ENCODE measurements at regions not wholly inside any gene's neighbourhood (a gene's known extent, or its start where the extent isn't known, plus 50 kb on each side); places are given as distances from the start of the nearest gene placed in this dataset.
A peak's percentile ranks its signal among the peaks of the same experiment; 100 is the strongest.

GRCh38 chr5:141800617-141801016 is 77.6 kb downstream of the PCDH1 start:
- peak in 3 of 8 experiments; percentile 74 to 88 (median 88) for ATAC-seq (replicated peaks in 6 of 8)
- 0 to 92% (median 80%) methylated on average over 1 to 5 of the region's 6 CpGs; no CpG with 5 or more reads in 2 of the 10 experiments for WGBS, 10 experiments
- Histone ChIP-seq H3K4me3 (no peak overlapping the region), H3K27ac (no peak overlapping the region), H3K4me1 (replicated peaks in 1 of 2) (peaks cover 6 to 21% of the 10 kb centered on the region in 2 donors)
- in situ Hi-C loops (cut with MboI; ENCODE audit: low pct_unique_long_range_greater_than_20kb in 2 of 9, low sequenced_read_pairs in 9 of 9, unreplicated experiment in 9 of 9), result no loop called here

- H3K4me3 ChIP-seq, result no peak overlapping the region
- WGBS, 10 experiments, result 66 to 100% (median 79%) methylated on average over 1 to 7 of the region's 7 CpGs; no CpG with 5 or more reads in 2 of the 10 experiments
- H3K27ac ChIP-seq, result no peak overlapping the region
- in situ Hi-C loops (cut with MboI; ENCODE audit: low pct_unique_long_range_greater_than_20kb in 2 of 9, low sequenced_read_pairs in 9 of 9, unreplicated experiment in 9 of 9), result no loop called here
- H3K4me1 ChIP-seq (replicated peaks in 1 of 2), result peaks cover 5 to 15% of the 10 kb centered on the region in 2 donors
- ATAC-seq (replicated peaks in 6 of 8), result no peak
Measured at GRCh38 chr5:141799507-141800167, 78.6 kb downstream of the PCDH1 start.

GRCh38 chr5:141797425-141797824 is 80.8 kb downstream of the PCDH1 start:
- WGBS, 10 experiments, result 20 to 50% methylated on average over 1 of the region's 1 CpG; no CpG with 5 or more reads in 8 of the 10 experiments
- ATAC-seq (replicated peaks in 6 of 8), result peak in 1 of 8 experiments; percentile 89

GRCh38 chr5:141795421-141795820 is 82.8 kb downstream of the PCDH1 start:
- ATAC-seq (replicated peaks in 6 of 8), result no peak
- H3K4me1 ChIP-seq (replicated peaks in 1 of 2), result peaks cover 0 to 2% of the 10 kb centered on the region in 2 donors
- in situ Hi-C loops (cut with MboI; ENCODE audit: low pct_unique_long_range_greater_than_20kb in 2 of 9, low sequenced_read_pairs in 9 of 9, unreplicated experiment in 9 of 9), result no loop called here
- WGBS, 10 experiments, result 54 to 100% (median 72%) methylated on average over 1 to 5 of the region's 5 CpGs; no CpG with 5 or more reads in 6 of the 10 experiments
- no peak overlapping the region for H3K4me3 ChIP-seq
- H3K27ac ChIP-seq, result no peak overlapping the region

More at GRCh38 chr5:141797425-141797824, 80.8 kb downstream of the PCDH1 start:
- Histone ChIP-seq H3K4me1 (replicated peaks in 1 of 2) (peaks cover 2 to 5% of the 10 kb centered on the region in 2 donors), H3K4me3 (no peak overlapping the region), H3K27ac (no peak overlapping the region)
- in situ Hi-C loops (cut with MboI; ENCODE audit: low pct_unique_long_range_greater_than_20kb in 2 of 9, low sequenced_read_pairs in 9 of 9, unreplicated experiment in 9 of 9), result no loop called here

GRCh38 chr5:141793881-141794280 is 84.3 kb downstream of the PCDH1 start:
- Histone ChIP-seq H3K27ac (no peak overlapping the region), H3K4me1 (replicated peaks in 1 of 2) (peaks cover 2 to 4% of the 10 kb centered on the region in 2 donors), H3K4me3 (no peak overlapping the region)
- ATAC-seq (replicated peaks in 6 of 8), result no peak
- WGBS, 10 experiments, result 0 to 100% (median 31%) methylated on average over 1 to 4 of the region's 4 CpGs; no CpG with 5 or more reads in 4 of the 10 experiments
- in situ Hi-C loops (cut with MboI; ENCODE audit: low pct_unique_long_range_greater_than_20kb in 2 of 9, low sequenced_read_pairs in 9 of 9, unreplicated experiment in 9 of 9), result no loop called here

GRCh38 chr5:141793403-141793802 is 84.8 kb downstream of the PCDH1 start:
- in situ Hi-C loops (cut with MboI; ENCODE audit: low pct_unique_long_range_greater_than_20kb in 2 of 9, low sequenced_read_pairs in 9 of 9, unreplicated experiment in 9 of 9), result no loop called here
- no peak for ATAC-seq (replicated peaks in 6 of 8)
- H3K4me3 ChIP-seq, result no peak overlapping the region
- peaks cover 6 to 9% of the 10 kb centered on the region in 2 donors for H3K4me1 ChIP-seq (replicated peaks in 1 of 2)
- no peak overlapping the region for H3K27ac ChIP-seq
- 43 to 100% (median 70%) methylated on average over 1 to 2 of the region's 3 CpGs; no CpG with 5 or more reads in 7 of the 10 experiments for WGBS, 10 experiments

GRCh38 chr5:141790630-141791029 is 87.6 kb downstream of the PCDH1 start:
- H3K27ac ChIP-seq, result no peak overlapping the region
- H3K4me1 ChIP-seq (replicated peaks in 1 of 2), result peaks cover 9 to 15% of the 10 kb centered on the region in 2 donors
- in situ Hi-C loops (cut with MboI; ENCODE audit: low pct_unique_long_range_greater_than_20kb in 2 of 9, low sequenced_read_pairs in 9 of 9, unreplicated experiment in 9 of 9), result no loop called here
- WGBS, 10 experiments, result 0 to 100% (median 77%) methylated on average over 1 to 3 of the region's 3 CpGs; no CpG with 5 or more reads in 2 of the 10 experiments
- no peak for ATAC-seq (replicated peaks in 6 of 8)
- H3K4me3 ChIP-seq, result no peak overlapping the region

- in situ Hi-C loops (cut with MboI; ENCODE audit: low pct_unique_long_range_greater_than_20kb in 2 of 9, low sequenced_read_pairs in 9 of 9, unreplicated experiment in 9 of 9), result no loop called here
Measured at GRCh38 chr5:141789330-141789729, 88.9 kb downstream of the PCDH1 start.

GRCh38 chr5:141788296-141788970 is 89.8 kb downstream of the PCDH1 start:
- no peak overlapping the region for H3K27ac ChIP-seq
- no peak overlapping the region for H3K4me3 ChIP-seq
- in situ Hi-C loops (cut with MboI; ENCODE audit: low pct_unique_long_range_greater_than_20kb in 2 of 9, low sequenced_read_pairs in 9 of 9, unreplicated experiment in 9 of 9), result no loop called here
- 23 to 100% (median 75%) methylated on average over 1 to 4 of the region's 6 CpGs; no CpG with 5 or more reads in 3 of the 10 experiments for WGBS, 10 experiments
- H3K4me1 ChIP-seq (replicated peaks in 1 of 2), result peaks cover 22 to 27% of the 10 kb centered on the region in 2 donors
- peak in 1 of 8 experiments; percentile 6 for ATAC-seq (replicated peaks in 6 of 8)

More at GRCh38 chr5:141789330-141789729, 88.9 kb downstream of the PCDH1 start:
- no peak overlapping the region for H3K27ac ChIP-seq
- peak in 3 of 8 experiments; percentile 52 to 80 (median 78) for ATAC-seq (replicated peaks in 6 of 8)
- H3K4me3 ChIP-seq, result no peak overlapping the region
- peaks cover 15 to 20% of the 10 kb centered on the region in 2 donors for H3K4me1 ChIP-seq (replicated peaks in 1 of 2)
- 18 to 100% (median 84%) methylated on average over 1 to 5 of the region's 5 CpGs; no CpG with 5 or more reads in 3 of the 10 experiments for WGBS, 10 experiments

GRCh38 chr5:141787376-141787775 is 90.8 kb downstream of the PCDH1 start:
- Histone ChIP-seq H3K4me3 (no peak overlapping the region), H3K27ac (no peak overlapping the region), H3K4me1 (replicated peaks in 1 of 2) (peaks cover 29 to 35% of the 10 kb centered on the region in 2 donors)
- WGBS, 10 experiments, result 0 to 100% (median 44%) methylated on average over 1 to 3 of the region's 3 CpGs; no CpG with 5 or more reads in 3 of the 10 experiments
- peak in 2 of 8 experiments; percentile 37 to 57 for ATAC-seq (replicated peaks in 6 of 8)
- in situ Hi-C loops (cut with MboI; ENCODE audit: low pct_unique_long_range_greater_than_20kb in 2 of 9, low sequenced_read_pairs in 9 of 9, unreplicated experiment in 9 of 9), result no loop called here

- Histone ChIP-seq H3K4me3 (no peak overlapping the region), H3K27ac (no peak overlapping the region), H3K4me1 (replicated peaks in 1 of 2) (peaks cover 31 to 38% of the 10 kb centered on the region in 2 donors)
- WGBS, 10 experiments, result 77 to 100% methylated on average over 1 to 2 of the region's 3 CpGs; no CpG with 5 or more reads in 8 of the 10 experiments
- ATAC-seq (replicated peaks in 6 of 8), result no peak
- in situ Hi-C loops (cut with MboI; ENCODE audit: low pct_unique_long_range_greater_than_20kb in 2 of 9, low sequenced_read_pairs in 9 of 9, unreplicated experiment in 9 of 9), result no loop called here
Measured at GRCh38 chr5:141786700-141787099, 91.5 kb downstream of the PCDH1 start.

GRCh38 chr5:141785711-141786110 is 92.5 kb downstream of the PCDH1 start:
- Histone ChIP-seq H3K27ac (no peak overlapping the region), H3K4me3 (no peak overlapping the region), H3K4me1 (replicated peaks in 1 of 2) (peaks cover 41 to 48% of the 10 kb centered on the region in 2 donors)
- in situ Hi-C loops (cut with MboI; ENCODE audit: low pct_unique_long_range_greater_than_20kb in 2 of 9, low sequenced_read_pairs in 9 of 9, unreplicated experiment in 9 of 9), result no loop called here
- no peak for ATAC-seq (replicated peaks in 6 of 8)
- WGBS, 10 experiments, result 33 to 100% (median 61%) methylated on average over 1 to 3 of the region's 5 CpGs; no CpG with 5 or more reads in 4 of the 10 experiments

GRCh38 chr5:141785135-141785534 is 93.1 kb downstream of the PCDH1 start:
- WGBS, 10 experiments, result 0 to 100% (median 80%) methylated on average over 1 to 2 of the region's 4 CpGs; no CpG with 5 or more reads in 5 of the 10 experiments
- ATAC-seq (replicated peaks in 6 of 8), result no peak
- H3K4me1 ChIP-seq (replicated peaks in 1 of 2), result peaks cover 47 to 54% of the 10 kb centered on the region in 2 donors
- no peak overlapping the region for H3K27ac ChIP-seq
- in situ Hi-C loops (cut with MboI; ENCODE audit: low pct_unique_long_range_greater_than_20kb in 2 of 9, low sequenced_read_pairs in 9 of 9, unreplicated experiment in 9 of 9), result no loop called here
- H3K4me3 ChIP-seq, result no peak overlapping the region

Data from motor neuron (in vitro differentiated cells).